ENCODE measurements at regions not wholly inside any gene's neighbourhood (a gene's known extent, or its start where the extent isn't known, plus 50 kb on each side); places are given as distances from the start of the nearest gene placed in this dataset.

DNA sequence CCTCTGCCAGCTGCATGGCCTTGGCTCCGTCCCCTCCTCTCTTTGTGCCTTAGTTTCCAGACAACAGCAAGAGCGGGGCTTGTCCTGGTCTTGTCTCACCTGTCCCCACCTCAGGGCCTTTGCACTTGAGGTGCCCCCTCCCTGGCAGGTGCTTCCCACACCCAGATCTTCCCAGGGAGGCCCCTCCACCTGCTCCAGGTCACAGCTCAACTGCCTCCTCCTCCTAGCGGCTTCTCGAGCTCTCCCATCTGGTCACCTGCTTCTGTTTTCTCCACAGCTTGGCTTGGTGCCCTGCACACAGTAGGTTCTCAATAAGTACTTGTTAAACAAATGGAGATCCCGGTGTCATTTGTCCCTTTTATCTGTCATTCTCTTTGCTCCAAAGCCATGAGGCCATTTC is 64.3 kb upstream of the ZNF716 start:
- Histone ChIP-seq H3K9me3 (ENCODE audit: control insufficient read depth in 2 of 3, insufficient read depth in 1 of 3, low read length in 3 of 3) (peaks cover 0 to 4% (median 2%) of the 10 kb centered on the region in 3 donors), H3K4me3 (ENCODE audit: low read length in 3 of 3) (no peak overlapping the region), H3K27me3 (ENCODE audit: control insufficient read depth, insufficient read depth, low read length) (no peaks in the 10 kb centered on the region), H3K36me3 (ENCODE audit: control insufficient read depth in 2 of 3, insufficient read depth in 3 of 3, low read length in 3 of 3) (no peaks in the 10 kb centered on the region), H3K9ac (ENCODE audit: low read length in 3 of 3) (no peak overlapping the region), H3K27ac (ENCODE audit: low read depth in 2 of 2, low read length in 2 of 2) (no peak overlapping the region), H3K4me1 (ENCODE audit: control insufficient read depth in 2 of 3, insufficient read depth in 2 of 3, low read depth in 1 of 3, low read length in 3 of 3) (no peaks in the 10 kb centered on the region)
- TF ChIP-seq, protein P1, sequence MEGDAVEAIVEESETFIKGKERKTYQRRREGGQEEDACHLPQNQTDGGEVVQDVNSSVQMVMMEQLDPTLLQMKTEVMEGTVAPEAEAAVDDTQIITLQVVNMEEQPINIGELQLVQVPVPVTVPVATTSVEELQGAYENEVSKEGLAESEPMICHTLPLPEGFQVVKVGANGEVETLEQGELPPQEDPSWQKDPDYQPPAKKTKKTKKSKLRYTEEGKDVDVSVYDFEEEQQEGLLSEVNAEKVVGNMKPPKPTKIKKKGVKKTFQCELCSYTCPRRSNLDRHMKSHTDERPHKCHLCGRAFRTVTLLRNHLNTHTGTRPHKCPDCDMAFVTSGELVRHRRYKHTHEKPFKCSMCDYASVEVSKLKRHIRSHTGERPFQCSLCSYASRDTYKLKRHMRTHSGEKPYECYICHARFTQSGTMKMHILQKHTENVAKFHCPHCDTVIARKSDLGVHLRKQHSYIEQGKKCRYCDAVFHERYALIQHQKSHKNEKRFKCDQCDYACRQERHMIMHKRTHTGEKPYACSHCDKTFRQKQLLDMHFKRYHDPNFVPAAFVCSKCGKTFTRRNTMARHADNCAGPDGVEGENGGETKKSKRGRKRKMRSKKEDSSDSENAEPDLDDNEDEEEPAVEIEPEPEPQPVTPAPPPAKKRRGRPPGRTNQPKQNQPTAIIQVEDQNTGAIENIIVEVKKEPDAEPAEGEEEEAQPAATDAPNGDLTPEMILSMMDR (IDR thresholded peaks at IDR 0.05; ENCODE audit: borderline replicate concordance, extremely low read depth, insufficient read depth) = no peak
- intact Hi-C loops (cut with DNase I) = no loop called here
- peak in 1 of 5 donors; percentile 30 for DNase-seq
- no peak for FAIRE-seq

DNA sequence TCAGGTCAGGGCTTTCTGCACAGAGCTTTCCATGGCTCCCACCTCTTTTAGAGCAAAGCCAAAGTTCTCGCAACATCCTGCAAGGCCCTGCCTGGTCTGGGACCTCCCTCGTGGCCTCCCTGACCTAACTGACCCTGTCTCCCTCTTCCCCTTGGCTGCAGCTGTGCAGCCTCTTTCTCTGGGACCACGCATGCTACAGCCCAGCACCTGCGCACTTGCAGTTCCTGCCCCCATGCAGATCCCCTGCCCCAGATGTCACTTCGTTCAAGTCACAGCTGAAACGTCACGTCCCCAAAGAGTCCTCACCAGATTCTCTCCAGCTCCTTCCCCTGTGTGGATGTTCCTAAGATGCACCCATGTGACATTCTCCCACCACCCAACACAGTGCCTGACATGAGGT is 61.2 kb upstream of the ZNF716 start:
- DNase-seq (peak in 1 of 5 donors; percentile 36), FAIRE-seq (no peak)
- Histone ChIP-seq H3K36me3 (ENCODE audit: control insufficient read depth in 2 of 3, insufficient read depth in 3 of 3, low read length in 3 of 3) (no peaks in the 10 kb centered on the region), H3K4me3 (ENCODE audit: low read length in 3 of 3) (no peak overlapping the region), H3K4me1 (ENCODE audit: control insufficient read depth in 2 of 3, insufficient read depth in 2 of 3, low read depth in 1 of 3, low read length in 3 of 3) (no peaks in the 10 kb centered on the region), H3K27ac (ENCODE audit: low read depth in 2 of 2, low read length in 2 of 2) (no peak overlapping the region), H3K9ac (ENCODE audit: low read length in 3 of 3) (no peak overlapping the region), H3K27me3 (ENCODE audit: control insufficient read depth, insufficient read depth, low read length) (no peaks in the 10 kb centered on the region), H3K9me3 (ENCODE audit: control insufficient read depth in 2 of 3, insufficient read depth in 1 of 3, low read length in 3 of 3) (peaks cover 0 to 9% (median 2%) of the 10 kb centered on the region in 3 donors)
- intact Hi-C loops (cut with DNase I) = no loop called here
- TF ChIP-seq, protein P1 (IDR thresholded peaks at IDR 0.05; ENCODE audit: borderline replicate concordance, extremely low read depth, insufficient read depth) = no peak

DNA sequence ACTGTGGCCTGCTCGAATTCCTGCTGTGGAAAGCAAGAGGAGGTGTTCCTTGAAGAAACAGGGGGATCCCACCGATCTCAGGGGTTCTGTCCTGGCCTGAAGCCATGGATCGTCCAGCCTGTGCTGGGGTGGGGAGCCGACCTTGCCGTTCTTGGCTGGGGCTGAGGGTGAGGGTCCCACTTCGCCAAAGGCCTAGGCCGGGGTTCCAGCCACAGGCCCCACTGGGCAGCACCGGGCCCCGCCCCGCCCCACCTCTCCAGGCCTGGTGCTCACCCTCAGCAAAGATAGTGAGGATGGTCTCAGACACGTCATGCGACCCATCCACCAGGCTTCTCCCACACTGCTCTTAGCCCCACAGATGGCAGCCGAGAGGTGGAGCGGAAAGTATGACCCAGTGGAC is 51.4 kb upstream of the ZNF716 start:
- H3K9me3 ChIP-seq (ENCODE audit: control insufficient read depth in 2 of 3, insufficient read depth in 1 of 3, low read length in 3 of 3) = peaks cover 0 to 12% (median 2%) of the 10 kb centered on the region in 3 donors
- intact Hi-C loops (cut with DNase I) = no loop called here
- no peaks in the 10 kb centered on the region for H3K36me3 ChIP-seq (ENCODE audit: control insufficient read depth in 2 of 3, insufficient read depth in 3 of 3, low read length in 3 of 3)
- TF ChIP-seq, protein P1 (IDR thresholded peaks at IDR 0.05; ENCODE audit: borderline replicate concordance, extremely low read depth, insufficient read depth) = no peak
- no peaks in the 10 kb centered on the region for H3K27me3 ChIP-seq (ENCODE audit: control insufficient read depth, insufficient read depth, low read length)
- H3K9ac ChIP-seq (ENCODE audit: low read length in 3 of 3) = no peak overlapping the region
- DNase-seq (peak in 1 of 5 donors; percentile 51), FAIRE-seq (no peak)
- no peak overlapping the region for H3K27ac ChIP-seq (ENCODE audit: low read depth in 2 of 2, low read length in 2 of 2)
- H3K4me1 ChIP-seq (ENCODE audit: control insufficient read depth in 2 of 3, insufficient read depth in 2 of 3, low read depth in 1 of 3, low read length in 3 of 3) = no peaks in the 10 kb centered on the region
- H3K4me3 ChIP-seq (ENCODE audit: low read length in 3 of 3) = no peak overlapping the region
